Muscle of arm (tissue), 1 donor: ENCODE measurements at regions not wholly inside any gene's neighbourhood (a gene's known extent, or its start where the extent isn't known, plus 50 kb on each side); places are given as distances from the start of the nearest gene placed in this dataset.

Source experiments
- DNase-seq: peaks from one replicate; pipeline ENCODE4 v3.0.0-alpha.2; 2013

- DNase-seq, result no peak
Measured at GRCh38 chr2:198213253-198213652, 408.9 kb downstream of the PLCL1 start.

- DNase-seq, result no peak
Measured at GRCh38 chr2:198211706-198212105, 407.3 kb downstream of the PLCL1 start.

- DNase-seq, result no peak
Measured at GRCh38 chr2:198203336-198204069, 399.1 kb downstream of the PLCL1 start.
